CD8-positive, alpha-beta memory T cell (primary cell): ENCODE measurements at regions not wholly inside any gene's neighbourhood (a gene's known extent, or its start where the extent isn't known, plus 50 kb on each side); places are given as distances from the start of the nearest gene placed in this dataset.

Experiments
- CTCF ChIA-PET: fragments of 350-600 bp; sonication (Branson Sonifier 250); formaldehyde crosslinking; loops from one replicate; lab custom pipeline; 2021; ENCODE audit warnings: antibody characterized with exemption; lab: Charles Lee
- POLR2A ChIA-PET: fragments of 350-600 bp; sonication (Branson Sonifier 250); formaldehyde crosslinking; loops from one replicate; lab custom pipeline; 2021; ENCODE audit warnings: antibody characterized with exemption; lab: Charles Lee
- DNase-seq, 5 donors: peaks; one replicate each; pipeline versions ENCODE4 v3.0.0 to v3.0.0-alpha.2; 2020 to 2022; ENCODE audit warnings: mixed read lengths in 1 of 5
- H3K27ac ChIP-seq: one replicate; pipeline ENCODE4 v1.7.0; 2013; ENCODE audit warnings: low read depth, mild to moderate bottlenecking, low read length, moderate library complexity
- H3K27me3 ChIP-seq: 2 replicates; pipeline ENCODE4 v1.7.0; 2013; ENCODE audit warnings: low read length, mild to moderate bottlenecking; ENCODE audit not compliant: insufficient read depth, poor library complexity, severe bottlenecking
- H3K36me3 ChIP-seq: 2 replicates; pipeline ENCODE4 v1.7.0; 2013; ENCODE audit warnings: mild to moderate bottlenecking, low read length, moderate library complexity; ENCODE audit not compliant: insufficient read depth
- H3K4me1 ChIP-seq: 2 replicates; pipeline ENCODE4 v1.7.0; 2013; ENCODE audit warnings: mild to moderate bottlenecking, low read length, moderate library complexity; ENCODE audit not compliant: insufficient read depth
- H3K4me3 ChIP-seq: 2 replicates; pipeline ENCODE4 v1.7.0; 2013; ENCODE audit warnings: mild to moderate bottlenecking, low read length
- H3K9me3 ChIP-seq: 2 replicates; pipeline ENCODE4 v1.7.0; 2013; ENCODE audit warnings: mild to moderate bottlenecking, low read length
- H3K27ac Mint-ChIP-seq, 8 donors: one replicate each; pipeline ENCODE4 v1.8.0; 2020 to 2021; ENCODE audit warnings: mixed read lengths in 8 of 8, mild to moderate bottlenecking in 6 of 8, inconsistent platforms in 3 of 8, moderate library complexity in 3 of 8
- H3K27me3 Mint-ChIP-seq, 2 donors: one replicate each; pipeline ENCODE4 v1.8.0; 2020 to 2021; ENCODE audit warnings: mixed read lengths in 2 of 2, mild to moderate bottlenecking in 1 of 2, moderate library complexity in 1 of 2
- H3K36me3 Mint-ChIP-seq, 3 donors: one replicate each; pipeline ENCODE4 v1.8.0; 2020 to 2021; ENCODE audit warnings: mixed read lengths in 3 of 3, inconsistent platforms in 1 of 3, mild to moderate bottlenecking in 1 of 3
- H3K4me1 Mint-ChIP-seq, 3 donors: one replicate each; pipeline ENCODE4 v1.8.0; 2020 to 2021; ENCODE audit warnings: mixed read lengths in 3 of 3, inconsistent platforms in 1 of 3, mild to moderate bottlenecking in 1 of 3
- H3K4me3 Mint-ChIP-seq, 7 donors: one replicate each; pipeline ENCODE4 v1.8.0; 2020 to 2021; ENCODE audit warnings: mixed read lengths in 7 of 7, mild to moderate bottlenecking in 6 of 7, moderate library complexity in 4 of 7, inconsistent platforms in 2 of 7
- H3K9me3 Mint-ChIP-seq, 5 donors: one replicate each; pipeline ENCODE4 v1.8.0; 2020 to 2022; ENCODE audit warnings: mixed read lengths in 5 of 5, mild to moderate bottlenecking in 3 of 5, moderate library complexity in 2 of 5, inconsistent platforms in 1 of 5

- Histone ChIP-seq H3K9me3 (no peaks in the 10 kb centered on the region), H3K4me1 (no peaks in the 10 kb centered on the region), H3K27me3 (no peaks in the 10 kb centered on the region), H3K27ac (no peak overlapping the region), H3K4me3 (no peak overlapping the region), H3K36me3 (no peaks in the 10 kb centered on the region)
- POLR2A ChIA-PET, result no interaction called here
- CTCF ChIA-PET, result no interaction called here
- H3K4me1 Mint-ChIP-seq, result no peaks in the 10 kb centered on the region
- peaks cover 2 to 3% of the 10 kb centered on the region in 2 donors for H3K27me3 Mint-ChIP-seq
- H3K4me3 Mint-ChIP-seq, result no peak overlapping the region
- H3K9me3 Mint-ChIP-seq, result no peaks in the 10 kb centered on the region
- H3K27ac Mint-ChIP-seq, result no peak overlapping the region
- H3K36me3 Mint-ChIP-seq, result no peaks in the 10 kb centered on the region
- peak in 1 of 5 donors; percentile 41 for DNase-seq
Observed at GRCh38 chr14:104432611-104433231, 146.8 kb upstream of the C14orf180 start.

GRCh38 chr14:104433401-104434213 is 146.0 kb upstream of the C14orf180 start:
- DNase-seq, result peak in 1 of 5 donors; percentile 34
- H3K9me3 Mint-ChIP-seq, result no peaks in the 10 kb centered on the region
- POLR2A ChIA-PET, result no interaction called here
- H3K36me3 Mint-ChIP-seq, result no peaks in the 10 kb centered on the region
- no peaks in the 10 kb centered on the region for H3K9me3 ChIP-seq
- H3K27ac Mint-ChIP-seq, result no peak overlapping the region
- H3K27me3 ChIP-seq, result no peaks in the 10 kb centered on the region
- peaks cover 2 to 3% of the 10 kb centered on the region in 2 donors for H3K27me3 Mint-ChIP-seq
- no peaks in the 10 kb centered on the region for H3K4me1 ChIP-seq
- H3K27ac ChIP-seq, result no peak overlapping the region
- no peak overlapping the region for H3K4me3 Mint-ChIP-seq
- no peaks in the 10 kb centered on the region for H3K4me1 Mint-ChIP-seq
- H3K36me3 ChIP-seq, result no peaks in the 10 kb centered on the region
- CTCF ChIA-PET, result no interaction called here
- no peak overlapping the region for H3K4me3 ChIP-seq

GRCh38 chr14:104434214-104435076 is 145.1 kb upstream of the C14orf180 start:
- no peaks in the 10 kb centered on the region for H3K36me3 ChIP-seq
- no peak overlapping the region for H3K4me3 Mint-ChIP-seq
- no peaks in the 10 kb centered on the region for H3K36me3 Mint-ChIP-seq
- ChIA-PET CTCF (no interaction called here), POLR2A (no interaction called here)
- no peaks in the 10 kb centered on the region for H3K4me1 ChIP-seq
- H3K27ac Mint-ChIP-seq, result no peak overlapping the region
- no peaks in the 10 kb centered on the region for H3K4me1 Mint-ChIP-seq
- DNase-seq, result no peak
- no peaks in the 10 kb centered on the region for H3K9me3 ChIP-seq
- no peaks in the 10 kb centered on the region for H3K27me3 ChIP-seq
- no peak overlapping the region for H3K27ac ChIP-seq
- H3K9me3 Mint-ChIP-seq, result no peaks in the 10 kb centered on the region
- H3K4me3 ChIP-seq, result no peak overlapping the region
- peaks cover 0 to 2% of the 10 kb centered on the region in 2 donors for H3K27me3 Mint-ChIP-seq

- H3K36me3 ChIP-seq, result no peaks in the 10 kb centered on the region
- H3K27ac ChIP-seq, result no peak overlapping the region
- no peaks in the 10 kb centered on the region for H3K36me3 Mint-ChIP-seq
- H3K4me3 Mint-ChIP-seq, result no peak overlapping the region
- no peaks in the 10 kb centered on the region for H3K4me1 ChIP-seq
- ChIA-PET POLR2A (no interaction called here), CTCF (no interaction called here)
- H3K27me3 ChIP-seq, result no peaks in the 10 kb centered on the region
- peaks cover 0 to 2% of the 10 kb centered on the region in 2 donors for H3K27me3 Mint-ChIP-seq
- DNase-seq, result peak in 1 of 5 donors; percentile 39
- no peaks in the 10 kb centered on the region for H3K9me3 Mint-ChIP-seq
- no peaks in the 10 kb centered on the region for H3K4me1 Mint-ChIP-seq
- no peak overlapping the region for H3K4me3 ChIP-seq
- H3K27ac Mint-ChIP-seq, result no peak overlapping the region
- H3K9me3 ChIP-seq, result no peaks in the 10 kb centered on the region
Observed at GRCh38 chr14:104435147-104436046, 144.2 kb upstream of the C14orf180 start.

- Mint-ChIP-seq H3K36me3 (no peaks in the 10 kb centered on the region), H3K4me3 (no peak overlapping the region), H3K27ac (peak overlapping the region in 1 of 8 donors; percentile 94), H3K9me3 (no peaks in the 10 kb centered on the region), H3K4me1 (no peaks in the 10 kb centered on the region), H3K27me3 (peaks cover 0 to 2% of the 10 kb centered on the region in 2 donors)
- Histone ChIP-seq H3K9me3 (no peaks in the 10 kb centered on the region), H3K27me3 (no peaks in the 10 kb centered on the region), H3K4me3 (no peak overlapping the region), H3K4me1 (no peaks in the 10 kb centered on the region), H3K27ac (no peak overlapping the region), H3K36me3 (no peaks in the 10 kb centered on the region)
- POLR2A ChIA-PET, result no interaction called here
- DNase-seq, result peak in 1 of 5 donors; percentile 38
- CTCF ChIA-PET, result no interaction called here
Observed at GRCh38 chr14:104436047-104436591, 143.4 kb upstream of the C14orf180 start.

- no peak for DNase-seq
- no peak overlapping the region for H3K27ac Mint-ChIP-seq
Observed at GRCh38 chr14:104436741-104437701, 142.5 kb upstream of the C14orf180 start.

GRCh38 chr14:104437703-104438102 is 141.9 kb upstream of the C14orf180 start:
- POLR2A ChIA-PET, result no interaction called here
- no peak overlapping the region for H3K4me3 Mint-ChIP-seq
- H3K4me1 ChIP-seq, result no peaks in the 10 kb centered on the region

More at GRCh38 chr14:104436741-104437701, 142.5 kb upstream of the C14orf180 start:
- Mint-ChIP-seq H3K4me3 (no peak overlapping the region), H3K27me3 (peaks cover 0 to 2% of the 10 kb centered on the region in 2 donors), H3K4me1 (no peaks in the 10 kb centered on the region), H3K9me3 (no peaks in the 10 kb centered on the region), H3K36me3 (no peaks in the 10 kb centered on the region)
- no peak overlapping the region for H3K27ac ChIP-seq
- no peaks in the 10 kb centered on the region for H3K9me3 ChIP-seq
- no peaks in the 10 kb centered on the region for H3K4me1 ChIP-seq
- H3K36me3 ChIP-seq, result no peaks in the 10 kb centered on the region
- no peaks in the 10 kb centered on the region for H3K27me3 ChIP-seq
- no peak overlapping the region for H3K4me3 ChIP-seq
- POLR2A ChIA-PET, result no interaction called here
- CTCF ChIA-PET, result no interaction called here

More at GRCh38 chr14:104437703-104438102, 141.9 kb upstream of the C14orf180 start:
- Histone ChIP-seq H3K27me3 (no peaks in the 10 kb centered on the region), H3K4me3 (no peak overlapping the region), H3K27ac (no peak overlapping the region), H3K9me3 (no peaks in the 10 kb centered on the region), H3K36me3 (no peaks in the 10 kb centered on the region)
- H3K27ac Mint-ChIP-seq, result no peak overlapping the region
- no peaks in the 10 kb centered on the region for H3K36me3 Mint-ChIP-seq
- H3K4me1 Mint-ChIP-seq, result no peaks in the 10 kb centered on the region
- DNase-seq, result no peak
- no peaks in the 10 kb centered on the region for H3K9me3 Mint-ChIP-seq
- CTCF ChIA-PET, result no interaction called here
- H3K27me3 Mint-ChIP-seq, result no peaks in the 10 kb centered on the region
